GM19238 (cell line): ENCODE measurements at regions not wholly inside any gene's neighbourhood (a gene's known extent, or its start where the extent isn't known, plus 50 kb on each side); places are given as distances from the start of the nearest gene placed in this dataset.

Experiments used
- DNase-seq: peaks from one replicate; pipeline ENCODE4 v3.0.0; 2011; ENCODE audit warnings: low spot score; ENCODE audit not compliant: insufficient read length

DNA sequence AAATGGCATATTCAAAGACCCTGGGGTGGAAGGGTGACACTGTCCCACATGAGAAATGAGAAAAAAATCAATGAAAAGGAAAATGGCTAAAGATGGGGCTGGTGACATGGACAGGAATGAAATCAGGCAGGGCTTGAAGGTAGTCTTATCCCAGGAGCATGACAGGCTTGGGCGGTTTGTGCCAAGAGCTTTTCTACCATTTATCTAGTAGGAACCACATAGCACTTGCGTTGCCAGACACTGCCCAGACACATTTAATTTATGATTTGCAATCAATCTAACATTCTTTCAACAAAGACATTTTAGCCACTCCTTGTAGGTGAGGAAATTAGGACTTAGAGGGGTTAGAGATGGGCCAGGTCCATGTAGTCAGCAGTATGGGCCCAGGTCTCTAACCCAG lies 106.6 kb upstream of the NR2F2 start:
- DNase-seq: no peak

DNA sequence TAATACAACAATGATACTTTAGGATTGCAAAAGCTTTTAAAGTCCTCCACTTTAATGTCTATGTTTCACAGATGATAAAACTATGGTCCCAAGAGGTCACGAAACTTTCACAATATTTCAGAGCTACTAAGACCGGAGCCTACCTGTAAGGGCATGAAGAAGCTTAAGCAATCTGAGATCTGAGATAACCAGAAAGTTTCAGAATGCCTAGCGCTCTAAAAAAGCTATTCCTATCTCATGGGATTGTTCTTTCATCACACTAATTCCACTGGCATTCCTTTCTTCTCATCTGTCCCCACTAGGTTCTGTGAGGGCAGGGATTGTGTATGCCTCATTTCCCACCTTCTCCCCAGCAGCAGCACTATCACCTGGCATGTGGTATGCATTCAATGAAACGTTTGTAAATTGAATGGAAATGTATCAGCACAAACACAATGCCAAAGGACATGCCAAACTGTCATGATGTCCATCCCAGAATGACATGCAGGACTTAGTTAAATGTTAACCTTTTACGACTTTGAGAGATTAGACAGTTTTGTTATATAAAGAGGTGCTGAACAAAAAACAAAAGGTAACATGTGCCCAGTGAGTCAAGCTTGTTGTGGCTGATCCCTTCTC lies 104.7 kb upstream of the NR2F2 start:
- DNase-seq: no peak

DNA sequence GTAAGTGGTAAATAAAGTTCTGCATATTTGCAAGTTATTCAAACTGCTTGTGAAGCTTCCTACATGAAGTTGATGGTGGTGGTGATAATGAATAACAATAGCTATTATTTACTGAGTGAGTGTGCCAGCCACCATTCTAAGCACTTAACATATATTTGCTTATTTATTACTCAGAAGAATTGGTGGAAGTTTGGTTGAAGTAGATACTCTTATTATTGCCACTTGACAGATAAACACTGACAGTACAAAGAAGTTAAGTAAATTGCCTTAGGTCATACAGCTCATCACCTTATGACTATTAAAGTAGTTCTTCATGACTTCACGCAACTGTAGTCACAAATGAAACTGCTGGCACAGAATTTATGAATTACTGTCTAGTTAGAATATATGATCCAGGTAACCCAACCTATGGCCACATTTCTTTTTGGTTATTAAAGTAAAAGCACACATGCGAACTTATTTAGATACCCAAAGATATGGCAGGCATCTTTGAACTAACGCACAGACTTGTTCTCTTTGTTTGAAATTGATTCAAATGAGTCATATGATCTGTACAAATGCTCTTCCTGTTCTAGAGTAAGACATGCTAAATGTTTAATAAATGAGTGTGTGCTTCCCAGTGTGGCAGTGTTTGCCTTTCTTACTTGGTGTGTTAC lies 99.8 kb upstream of the NR2F2 start:
- no peak for DNase-seq

DNA sequence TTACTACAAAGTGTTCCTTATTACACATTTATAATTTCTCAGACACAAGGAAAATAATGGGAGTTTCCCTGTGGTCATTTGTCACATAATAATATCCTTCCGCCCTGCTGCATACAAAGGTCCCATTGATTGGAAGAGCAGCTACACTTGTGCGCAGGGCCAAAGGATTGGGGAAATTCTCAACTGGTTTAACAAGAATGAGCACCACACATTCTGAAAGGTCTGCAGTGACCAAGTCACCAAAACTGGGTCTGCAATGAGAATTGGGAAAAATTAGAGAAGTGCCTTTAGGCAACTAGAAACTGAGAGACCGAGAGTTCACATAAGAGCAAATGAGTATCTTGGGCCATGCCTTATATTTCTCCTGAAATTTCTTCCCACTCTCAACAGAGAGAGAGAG lies 98.2 kb upstream of the NR2F2 start:
- no peak for DNase-seq

DNA sequence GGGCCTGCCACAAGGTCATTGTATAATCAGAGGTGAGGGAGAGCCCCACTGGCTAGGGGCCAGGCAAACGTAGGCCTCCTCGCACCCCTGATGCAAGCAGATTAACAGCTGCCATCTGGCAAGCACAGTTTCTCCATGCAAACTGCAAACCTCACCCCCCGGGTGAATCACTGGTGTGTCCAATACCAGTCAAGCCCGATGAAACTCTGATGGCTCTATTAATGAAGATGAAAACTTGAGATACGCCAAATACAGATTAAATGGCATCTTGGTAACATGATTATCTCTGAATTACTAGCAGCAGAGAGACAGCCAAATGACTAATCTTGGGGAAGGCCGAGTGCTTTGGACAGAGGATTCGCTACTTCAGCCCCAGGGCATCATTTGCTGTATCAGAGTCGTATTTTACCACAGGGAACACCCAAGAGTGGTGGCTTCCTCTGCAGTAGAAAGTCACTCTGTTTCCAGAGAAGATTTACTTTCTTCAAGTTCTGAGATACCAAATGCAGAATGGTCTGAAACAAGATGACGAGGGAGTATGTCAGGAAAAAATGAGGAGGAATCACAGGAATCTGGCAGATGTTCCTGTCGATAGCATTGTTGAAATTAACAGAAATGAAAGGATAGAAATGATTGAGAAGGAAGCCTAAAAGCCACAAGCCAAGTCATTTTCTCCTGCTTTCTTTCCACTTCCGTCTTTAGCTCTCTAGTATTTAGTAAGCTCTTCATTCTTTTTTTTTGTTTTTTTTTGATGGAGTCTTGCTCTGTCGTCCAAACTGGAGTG lies 96.2 kb upstream of the NR2F2 start:
- DNase-seq: no peak

DNA sequence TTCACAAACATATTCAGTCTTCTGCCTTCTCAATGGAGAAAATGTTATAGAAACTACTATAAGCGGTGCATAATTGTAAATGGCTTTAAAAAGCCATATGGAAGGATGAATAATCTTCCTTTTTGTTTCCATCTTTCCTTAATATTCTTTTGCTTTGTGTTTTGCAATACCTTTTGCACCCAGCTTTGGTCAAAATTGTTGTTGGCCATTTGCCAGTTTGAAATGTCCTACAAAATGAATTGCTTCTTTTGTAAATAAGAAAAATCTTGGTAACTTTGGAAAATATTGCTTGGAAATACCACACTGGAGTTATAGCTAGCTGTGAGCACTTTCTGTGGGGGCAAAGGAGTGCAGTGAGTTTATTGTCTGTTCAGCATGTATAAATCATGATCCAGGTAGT lies 93.5 kb upstream of the NR2F2 start:
- no peak for DNase-seq

DNA sequence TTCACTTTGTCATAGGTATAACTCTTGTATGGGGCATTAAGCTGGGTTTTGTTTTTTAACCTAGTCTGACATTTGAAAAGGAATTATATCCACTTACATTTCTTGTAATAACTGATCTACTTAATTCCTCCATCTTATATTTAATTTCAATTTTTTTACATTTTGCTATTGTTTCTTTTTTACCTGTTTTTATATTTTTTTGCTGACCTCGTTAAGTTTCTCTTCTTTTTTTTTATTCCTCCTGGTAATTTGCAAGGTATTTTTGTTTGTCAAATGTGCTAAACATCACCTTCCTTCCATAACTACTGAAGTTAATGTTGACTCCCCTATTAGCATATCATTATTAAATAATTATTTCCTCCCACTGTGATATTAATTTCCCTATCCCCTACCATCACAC lies 87.7 kb upstream of the NR2F2 start:
- DNase-seq: no peak

DNA sequence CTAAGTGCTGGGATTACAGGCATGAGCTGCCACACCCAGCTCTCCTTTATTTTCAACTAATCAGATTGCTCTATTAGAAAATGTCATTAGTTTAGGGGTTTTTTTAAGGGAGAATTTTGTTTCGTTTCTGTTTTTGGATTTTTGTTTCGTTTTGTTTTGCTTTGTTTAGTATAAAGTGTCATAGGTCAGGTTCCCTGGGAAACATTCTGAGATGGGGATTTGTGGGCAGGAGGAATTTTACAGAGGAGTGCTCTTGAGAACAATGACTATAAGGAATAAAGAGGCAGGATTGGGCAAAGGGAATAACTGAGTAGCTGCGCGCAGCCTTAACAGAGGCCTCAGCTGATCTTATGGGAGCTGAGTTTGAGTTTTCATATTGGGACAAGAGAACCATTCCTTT lies 86.8 kb upstream of the NR2F2 start:
- no peak for DNase-seq

DNA sequence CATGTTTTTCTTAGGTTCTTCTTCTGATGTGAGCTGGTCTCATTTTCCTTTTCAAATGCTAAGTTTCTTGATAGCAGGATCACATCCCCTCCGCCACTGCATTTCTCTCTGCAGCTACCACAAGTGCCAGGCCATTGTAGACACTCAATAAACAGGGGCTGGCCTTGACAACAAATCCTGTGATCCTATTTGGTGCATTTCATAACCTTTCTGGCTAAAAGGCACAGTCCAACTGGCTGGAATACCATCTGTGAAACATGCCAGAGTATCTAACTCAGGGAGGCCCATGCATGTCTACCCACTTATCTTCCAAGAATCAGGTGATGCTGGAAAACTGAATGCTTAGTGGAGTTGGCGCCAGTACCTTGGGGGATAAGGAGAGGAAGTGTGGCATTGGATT lies 85.2 kb upstream of the NR2F2 start:
- no peak for DNase-seq

DNA sequence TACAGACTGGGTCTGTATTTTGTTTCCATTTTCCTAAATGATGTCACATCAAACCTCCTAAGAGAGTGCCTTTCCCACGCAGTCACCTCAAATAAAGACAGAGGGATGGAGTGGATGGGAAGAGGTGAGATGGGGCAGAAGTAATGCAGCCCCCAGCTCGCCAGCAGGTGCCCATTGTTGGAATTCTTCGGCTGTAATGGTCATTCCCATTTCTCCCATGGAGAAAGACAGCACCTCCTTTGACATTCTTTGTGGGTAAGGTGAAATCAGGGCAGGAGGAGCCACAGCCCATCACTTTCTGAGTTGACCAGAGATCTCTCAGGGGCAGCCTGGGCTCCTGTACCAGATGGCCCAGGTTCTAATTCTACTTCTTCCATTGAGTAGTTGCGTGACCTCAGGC lies 84.4 kb upstream of the NR2F2 start:
- DNase-seq: no peak

DNA sequence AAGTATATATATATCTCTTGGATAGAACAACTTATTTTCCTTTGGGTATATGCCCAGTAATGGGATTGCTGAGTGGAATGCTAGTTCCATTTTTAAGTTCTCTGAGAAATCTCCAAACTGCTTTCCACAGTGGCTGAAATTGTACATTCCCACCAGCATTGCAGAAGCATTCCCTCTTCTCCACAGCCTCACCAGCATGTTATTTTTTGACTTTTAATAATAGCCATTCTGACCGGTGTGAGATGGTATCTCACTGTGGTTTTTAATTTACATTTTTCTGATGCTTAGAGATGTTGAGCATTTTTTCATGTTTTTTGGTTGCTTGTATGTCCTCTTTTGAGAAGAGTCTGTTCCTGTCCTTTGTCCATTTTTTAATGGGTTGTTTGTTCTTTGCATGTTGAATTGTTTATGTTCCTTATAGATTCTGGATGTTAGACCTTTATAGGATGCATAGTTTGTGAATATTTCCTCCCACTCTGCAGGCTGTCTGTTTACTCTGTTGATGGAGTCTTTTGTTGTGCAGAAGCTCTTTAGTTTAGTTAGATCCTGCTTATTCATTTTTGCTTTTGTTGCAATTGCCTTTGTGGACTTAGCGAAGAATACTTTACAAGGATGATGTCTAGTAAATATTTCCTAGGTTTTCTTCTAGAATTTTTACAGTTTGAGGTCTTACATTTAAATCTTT lies 82.7 kb upstream of the NR2F2 start:
- no peak for DNase-seq

DNA sequence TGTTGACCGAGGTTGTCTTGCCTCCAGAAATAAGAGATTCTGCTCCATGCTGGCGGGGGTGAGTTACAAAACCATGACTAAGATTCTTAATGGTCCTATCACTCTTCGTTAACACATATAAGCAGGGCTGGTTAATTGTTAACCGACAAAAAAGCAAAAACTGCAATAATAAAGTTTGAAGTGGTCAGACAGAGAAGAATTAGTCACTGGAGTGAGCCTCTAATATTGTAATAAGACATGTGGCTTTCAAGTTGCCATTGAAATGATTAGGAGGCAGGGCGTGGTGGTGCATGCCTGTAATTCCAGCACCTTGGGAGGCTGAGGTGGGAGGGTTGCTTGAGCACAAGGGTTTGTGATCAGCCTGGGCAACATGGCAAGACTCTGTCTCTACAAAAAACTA lies 78.4 kb upstream of the NR2F2 start:
- no peak for DNase-seq

DNA sequence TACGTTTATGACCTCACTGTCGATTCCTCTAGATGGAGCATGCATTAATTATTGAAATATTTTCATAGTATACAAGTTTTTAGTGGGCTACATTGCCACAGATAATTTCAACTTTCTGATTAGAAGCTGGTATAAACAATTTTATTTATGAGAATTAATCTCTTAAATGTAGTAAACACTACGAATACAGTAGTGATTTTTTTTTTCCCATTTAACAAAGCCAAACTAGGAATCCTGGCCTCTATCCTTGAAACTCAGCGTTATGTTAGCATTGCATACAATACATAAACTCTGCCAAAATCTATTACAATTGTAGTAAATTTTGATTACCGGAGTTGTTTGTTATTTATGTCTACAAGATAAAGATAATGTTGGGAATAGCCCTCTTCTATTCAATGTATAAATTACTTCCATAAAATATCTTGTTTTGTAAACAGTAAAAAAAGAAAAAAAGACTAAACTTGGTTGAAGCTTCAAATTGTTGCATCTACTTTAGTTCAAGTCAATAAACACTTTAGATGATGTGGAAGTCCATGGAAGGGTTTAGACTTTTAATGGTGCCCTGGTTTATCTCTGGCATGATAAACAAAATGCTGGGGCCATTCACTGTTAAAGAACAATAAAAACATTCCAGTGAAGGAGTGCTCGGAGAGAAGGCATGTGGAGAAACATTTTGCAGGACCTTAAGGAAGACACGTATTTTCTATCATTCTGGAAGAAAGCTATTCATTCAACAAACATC lies 77.3 kb upstream of the NR2F2 start:
- no peak for DNase-seq

DNA sequence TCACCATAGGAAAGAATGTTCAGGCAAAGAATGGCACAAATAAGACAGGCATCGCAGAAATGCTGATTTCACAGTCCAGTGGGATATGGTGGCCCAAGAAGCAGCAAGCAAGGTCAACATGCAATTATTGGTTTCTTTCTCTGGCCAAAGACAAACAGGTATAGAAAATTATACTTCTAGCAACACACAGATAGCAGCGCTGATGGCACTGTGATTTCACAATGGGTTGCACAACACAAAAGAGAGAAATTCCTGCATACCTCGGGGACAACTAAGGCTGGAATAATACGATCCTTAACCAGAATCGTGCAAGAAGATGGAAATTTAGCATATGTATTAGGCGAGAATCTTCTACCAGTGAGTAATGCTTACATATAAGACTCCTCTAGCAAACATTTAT lies 76.3 kb upstream of the NR2F2 start:
- DNase-seq: no peak

DNA sequence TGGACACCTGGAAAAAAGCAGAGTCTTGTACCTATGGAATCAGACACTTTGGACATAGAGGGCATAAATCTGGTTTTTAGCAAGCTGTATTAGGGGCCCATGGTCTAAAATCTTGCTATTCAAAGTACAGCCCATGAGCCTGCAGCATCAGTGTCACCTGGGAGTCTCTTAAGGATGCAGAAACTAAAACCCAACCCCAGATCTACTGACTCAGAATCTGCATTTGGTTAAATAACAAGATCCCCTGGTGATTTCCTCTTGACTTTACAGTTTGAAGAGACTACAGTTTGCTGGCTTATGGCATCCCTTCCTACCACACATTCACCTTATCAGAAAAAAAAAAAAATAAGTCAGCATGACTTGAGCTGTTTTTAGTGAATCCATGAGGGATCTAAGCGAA lies 74.9 kb upstream of the NR2F2 start:
- no peak for DNase-seq

DNA sequence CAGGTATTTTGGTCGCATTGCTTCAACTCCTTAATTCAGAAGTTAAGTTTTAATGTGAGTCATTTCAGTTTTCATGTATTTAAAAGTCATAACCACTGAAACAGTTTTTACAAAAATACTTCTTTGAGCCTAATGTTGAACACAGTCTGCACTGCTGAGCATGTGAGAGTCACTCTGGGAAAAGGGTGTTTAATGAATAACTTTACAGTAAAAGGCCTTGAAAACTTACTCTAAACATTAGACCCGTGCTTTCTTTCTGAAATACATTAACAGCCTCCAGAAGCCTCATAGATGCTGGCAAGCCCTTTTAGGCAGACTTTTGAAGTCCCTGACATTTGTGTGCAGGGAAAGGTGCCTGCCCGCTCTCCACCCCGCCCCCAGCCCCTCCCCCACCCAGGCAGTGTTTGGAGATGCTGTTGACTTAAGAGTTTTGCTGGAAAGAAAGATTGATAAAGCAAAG lies 68.9 kb upstream of the NR2F2 start:
- no peak for DNase-seq

DNA sequence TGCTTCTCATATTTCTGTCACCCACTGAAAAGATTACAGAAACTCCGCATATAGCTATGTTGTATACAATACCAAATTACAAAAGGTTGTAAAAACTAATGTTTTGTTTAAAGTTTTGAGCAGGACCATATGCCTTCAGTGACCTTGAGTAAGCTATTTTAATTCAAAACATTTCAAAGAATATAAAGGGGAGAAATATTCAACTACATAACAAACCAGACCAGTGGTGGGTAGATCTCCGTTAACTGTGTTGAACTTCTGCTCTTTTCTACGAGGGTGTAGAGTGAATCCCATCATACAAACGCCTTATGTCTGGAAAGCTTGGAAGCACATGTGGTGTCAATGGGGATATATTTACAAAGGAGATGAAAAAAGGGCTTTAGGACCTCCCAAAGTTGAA lies 68.4 kb upstream of the NR2F2 start:
- no peak for DNase-seq

DNA sequence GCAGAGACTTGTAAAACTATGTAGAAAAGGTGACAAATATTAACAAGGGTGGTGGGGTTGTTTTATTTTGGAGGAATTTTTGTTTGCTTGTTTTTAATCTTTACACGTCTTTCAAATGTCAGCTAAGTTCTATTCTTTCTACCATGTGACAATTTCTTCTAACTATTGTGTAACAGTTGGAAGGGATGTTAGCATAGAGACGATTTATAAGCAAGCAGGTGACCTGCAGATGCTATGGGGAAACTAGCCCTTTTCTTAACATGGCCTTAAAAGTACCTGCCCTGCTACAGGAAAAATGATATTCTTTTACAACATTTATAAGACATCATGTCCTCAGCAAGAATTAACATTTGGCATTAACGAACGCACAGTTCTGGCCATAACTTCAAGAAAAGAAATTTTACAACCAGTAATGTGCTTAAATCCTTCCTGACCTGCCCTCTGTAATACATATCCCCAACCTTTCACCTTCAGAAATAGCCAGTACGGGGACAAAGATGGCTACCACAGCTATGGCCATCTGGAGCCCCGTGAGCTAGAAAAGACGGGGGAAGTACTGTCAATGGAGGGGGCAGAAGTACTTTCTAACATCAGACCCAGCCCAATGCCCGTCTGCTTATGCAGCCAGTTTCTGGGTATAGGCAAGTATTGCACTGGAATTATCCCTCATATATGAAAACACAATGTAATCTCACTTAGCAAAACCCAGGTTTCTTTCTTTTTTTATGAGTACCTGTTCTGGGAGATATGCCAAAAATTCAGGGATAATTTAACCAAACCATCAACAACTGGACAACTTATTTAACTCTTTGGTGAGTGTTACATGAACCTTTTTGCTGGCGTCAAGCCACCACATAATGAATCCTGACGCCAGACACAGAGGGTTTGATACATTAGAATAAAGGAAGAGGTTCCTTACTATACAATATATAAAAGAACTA lies 67.7 kb upstream of the NR2F2 start:
- no peak for DNase-seq

DNA sequence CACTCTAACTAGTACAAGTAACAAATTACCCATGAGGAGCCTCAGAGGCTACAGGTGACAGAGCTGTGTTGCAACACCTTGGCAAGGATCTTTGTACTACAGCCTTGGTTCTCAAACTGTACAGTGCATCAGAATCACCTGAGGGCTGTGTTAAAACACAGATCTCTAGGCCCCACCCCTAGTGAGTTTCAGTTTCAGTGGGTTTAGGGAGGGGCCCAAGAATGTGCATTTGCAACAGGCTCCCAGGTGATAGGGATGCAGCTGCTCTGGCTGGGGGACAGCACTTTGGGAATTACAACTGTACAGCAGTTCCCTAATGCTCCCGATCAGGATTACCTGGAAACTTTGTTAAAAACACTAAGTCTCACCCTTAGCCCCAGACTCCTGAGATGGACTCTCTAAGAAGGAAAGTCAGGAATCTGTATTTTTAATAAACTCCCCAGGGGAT lies 66.1 kb upstream of the NR2F2 start:
- no peak for DNase-seq

DNA sequence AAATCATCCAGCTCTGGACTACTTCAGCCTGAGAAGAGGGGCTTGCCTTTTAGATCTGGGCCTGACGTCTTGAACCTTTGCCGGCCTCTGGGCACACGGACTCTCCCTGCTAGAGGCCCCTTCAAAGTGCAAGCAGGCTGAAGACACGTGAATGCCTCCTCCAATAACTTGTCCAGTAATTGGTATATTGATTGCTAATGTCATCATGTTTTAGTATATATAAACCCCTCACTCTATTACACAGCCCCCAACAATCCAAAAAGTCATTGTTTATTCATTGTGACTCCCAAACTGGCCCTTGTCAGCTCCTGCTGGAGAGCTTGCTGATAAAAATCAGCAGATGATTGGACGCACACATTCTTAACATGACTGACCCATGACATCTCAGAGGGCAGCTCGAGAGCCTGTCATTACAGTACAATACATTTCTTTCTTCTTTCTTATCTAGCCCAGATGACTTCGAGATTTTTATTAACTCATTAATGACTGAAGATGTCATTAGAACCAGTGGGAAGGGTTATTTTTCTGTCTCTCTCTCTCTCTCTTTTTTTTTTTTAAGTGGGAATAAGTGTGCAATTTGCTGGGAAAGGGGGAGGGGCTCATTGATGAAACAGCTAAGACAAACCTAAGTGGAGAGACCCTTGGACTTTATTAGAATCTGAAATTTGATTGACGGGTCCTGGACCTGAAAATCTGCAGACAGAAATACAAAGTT lies 65.5 kb upstream of the NR2F2 start:
- DNase-seq: no peak
